Endothelial cell of umbilical vein (primary cell): ENCODE measurements at regions not wholly inside any gene's neighbourhood (a gene's known extent, or its start where the extent isn't known, plus 50 kb on each side); places are given as distances from the start of the nearest gene placed in this dataset.

ENCODE experiments used
- BruUV-seq: library from RNA; stranded (reverse); fragments of 400-500 nt; replicated peaks from 2 replicates; lab custom pipeline; 2021; lab: Mats Ljungman, UMichigan
- CTCF ChIA-PET: fragments of 300-600, 350-600 bp; sonication (Branson Sonifier 250); formaldehyde crosslinking; loops from one replicate; lab custom pipeline; 2021; ENCODE audit warnings: antibody characterized with exemption, inconsistent platforms; lab: Charles Lee
- POLR2A ChIA-PET: fragments of 300-600, 350-600 bp; sonication (Branson Sonifier 250); formaldehyde crosslinking; loops from one replicate; lab custom pipeline; 2021; ENCODE audit warnings: antibody characterized with exemption, inconsistent platforms; lab: Charles Lee
- DNase-seq: peaks from one replicate; pipeline ENCODE4 v3.0.0-alpha.2; 2011; ENCODE audit warnings: low read depth, low spot score
- FAIRE-seq: peaks from 2 replicates; lab custom pipeline; 2011; peaks lifted over from hg19 to GRCh38; lab: Jason Lieb, UNC
- H2AFZ ChIP-seq: 2 replicates; pipeline ENCODE4 v1.6.0; 2012; ENCODE audit warnings: low read depth, low read length, control low read depth, inconsistent platforms
- H3K27ac ChIP-seq: 2 replicates; pipeline ENCODE4 v1.5.1; 2011; ENCODE audit warnings: low read depth, mild to moderate bottlenecking, control low read depth, low read length, moderate library complexity; ENCODE audit not compliant: insufficient read depth
- H3K27me3 ChIP-seq, 2 experiments: 2 replicates each; pipeline versions ENCODE4 v1.6.0 to v1.6.1; 2011; ENCODE audit warnings: low read length in 2 of 2, mixed read lengths in 1 of 2; ENCODE audit not compliant: control insufficient read depth in 2 of 2, insufficient read depth in 2 of 2
- H3K36me3 ChIP-seq, 2 experiments: 2 replicates in 1 of 2; 3 replicates in 1 of 2; pipeline ENCODE4 v1.5.1; 2011; ENCODE audit warnings: low read length in 2 of 2, mild to moderate bottlenecking in 1 of 2, moderate library complexity in 1 of 2; ENCODE audit not compliant: control insufficient read depth in 2 of 2, insufficient read depth in 2 of 2; ENCODE audit errors: extremely low read depth in 1 of 2
- H3K4me1 ChIP-seq: 3 replicates; pipeline ENCODE4 v1.5.1; 2011; ENCODE audit warnings: mild to moderate bottlenecking, low read length; ENCODE audit not compliant: control insufficient read depth, insufficient read depth; ENCODE audit errors: extremely low read depth
- H3K4me2 ChIP-seq: 2 replicates; pipeline ENCODE4 v1.6.1; 2011; ENCODE audit warnings: low read length, control low read depth, mixed read lengths; ENCODE audit not compliant: insufficient read depth
- H3K4me3 ChIP-seq, 3 experiments: fragments of 200-600 bp in 1 of 3; sonication (generic), shearing (Covaris generic) in 1 of 3; replicated peaks in 1 of 3; 2 replicates each; pipeline ENCODE4 v1.5.1; 2011 to 2016; ENCODE audit warnings: control low read depth in 3 of 3, low read length in 3 of 3, mild to moderate bottlenecking in 2 of 3, inconsistent platforms in 1 of 3, low read depth in 1 of 3, moderate library complexity in 1 of 3; ENCODE audit not compliant: insufficient read depth in 1 of 3
- H3K79me2 ChIP-seq: 2 replicates; pipeline ENCODE4 v1.6.0; 2012; ENCODE audit warnings: low read length, inconsistent platforms; ENCODE audit not compliant: control insufficient read depth, insufficient read depth
- H3K9ac ChIP-seq: replicated peaks from 2 replicates; pipeline ENCODE3; 2011; ENCODE audit warnings: low read length, control low read depth; ENCODE audit not compliant: insufficient read depth; ENCODE audit errors: extremely low read depth
- H3K9me1 ChIP-seq: replicated peaks from 3 replicates; pipeline ENCODE4 v1.6.0; 2011; ENCODE audit warnings: mild to moderate bottlenecking, low read length; ENCODE audit not compliant: control insufficient read depth, insufficient read depth; ENCODE audit errors: extremely low read depth
- H3K9me3 ChIP-seq: replicated peaks from 2 replicates; pipeline ENCODE4 v1.5.1; 2012; ENCODE audit warnings: low read length, inconsistent platforms; ENCODE audit not compliant: control insufficient read depth, insufficient read depth
- H4K20me1 ChIP-seq: replicated peaks from 2 replicates; pipeline ENCODE3; 2011; ENCODE audit warnings: mild to moderate bottlenecking, low read length; ENCODE audit not compliant: control insufficient read depth, insufficient read depth; ENCODE audit errors: extremely low read depth
- EZH2 ChIP-seq: IDR thresholded peaks from 2 replicates; pipeline ENCODE4 v1.6.1; 2012; ENCODE audit warnings: borderline replicate concordance, low read depth, mild to moderate bottlenecking, moderate library complexity, low read length, inconsistent platforms; ENCODE audit not compliant: severe bottlenecking
- FOS ChIP-seq: IDR thresholded peaks from 2 replicates; pipeline ENCODE4 v1.6.1; 2011; ENCODE audit warnings: mild to moderate bottlenecking, low read length, moderate library complexity, borderline replicate concordance; ENCODE audit not compliant: insufficient read depth
- GATA2 ChIP-seq: IDR thresholded peaks from 2 replicates; pipeline ENCODE4 v1.7.0; 2011; ENCODE audit warnings: low read depth, mild to moderate bottlenecking, moderate library complexity, mixed read lengths, low read length; ENCODE audit not compliant: insufficient read length, insufficient read depth
- JUN ChIP-seq: IDR thresholded peaks from 2 replicates; pipeline ENCODE4 v1.6.1; 2011; ENCODE audit warnings: borderline replicate concordance, low read depth; ENCODE audit not compliant: insufficient read length, insufficient read depth
- MYC ChIP-seq: IDR thresholded peaks from one replicate; pipeline ENCODE4 v1.6.1; 2011; ENCODE audit warnings: mild to moderate bottlenecking, low read depth, low read length
- POLR2A ChIP-seq: IDR thresholded peaks from 2 replicates; pipeline ENCODE4 v1.6.1; 2012; ENCODE audit warnings: low read depth, mild to moderate bottlenecking, control low read depth, low read length
- POLR2AphosphoS5 ChIP-seq: IDR thresholded peaks from 2 replicates; pipeline ENCODE4 v1.6.1; 2012; ENCODE audit warnings: low read depth, mild to moderate bottlenecking, control low read depth, low read length, moderate library complexity; ENCODE audit not compliant: insufficient read depth
- dilution Hi-C: fragments of 300-500 bp; cut with MboI; formaldehyde crosslinking; loops from one replicate; pipeline ENCODE4 v1.15.0; 2019; ENCODE audit warnings: low sequenced_read_pairs; ENCODE audit not compliant: extremely low pct_ligation_motif_present
- intact Hi-C: fragments of 100-400 bp; cut with micrococcal nuclease; formaldehyde crosslinking; loops from one replicate; pipeline ENCODE4 v1.10.0; 2022
- TF ChIP-seq, protein P1 (sequence below), 2 donors: IDR thresholded peaks; 1 replicate in 1 of 2; 2 replicates in 1 of 2; pipeline ENCODE4 v1.5.1; 2011; ENCODE audit warnings: low read length in 2 of 2, mild to moderate bottlenecking in 2 of 2, moderate library complexity in 2 of 2, control low read depth in 1 of 2, inconsistent platforms in 1 of 2, low read depth in 1 of 2; ENCODE audit not compliant: insufficient read depth in 1 of 2; ENCODE audit errors: extremely low read depth in 1 of 2
- TF ChIP-seq, protein P2 (sequence below): IDR thresholded peaks from 2 replicates; pipeline ENCODE4 v1.6.1; 2011; ENCODE audit not compliant: insufficient read depth, insufficient read length

GRCh38 chr4:180615746-180616145 is 1627.5 kb upstream of the TENM3 start:
- no peaks in the 10 kb centered on the region for H3K27me3 ChIP-seq
- POLR2A ChIA-PET, result no interaction called here
- no peak for DNase-seq
- CTCF ChIA-PET, result no interaction called here
- H3K9ac ChIP-seq, result no peak overlapping the region
- no peak overlapping the region for H3K27ac ChIP-seq
- no peaks in the 10 kb centered on the region for H3K79me2 ChIP-seq
- TF ChIP-seq POLR2AphosphoS5 (no peak), POLR2A (no peak), FOS (no peak), GATA2 (no peak), MYC (no peak), JUN (no peak), EZH2 (no peak)
- TF ChIP-seq, protein P1, sequence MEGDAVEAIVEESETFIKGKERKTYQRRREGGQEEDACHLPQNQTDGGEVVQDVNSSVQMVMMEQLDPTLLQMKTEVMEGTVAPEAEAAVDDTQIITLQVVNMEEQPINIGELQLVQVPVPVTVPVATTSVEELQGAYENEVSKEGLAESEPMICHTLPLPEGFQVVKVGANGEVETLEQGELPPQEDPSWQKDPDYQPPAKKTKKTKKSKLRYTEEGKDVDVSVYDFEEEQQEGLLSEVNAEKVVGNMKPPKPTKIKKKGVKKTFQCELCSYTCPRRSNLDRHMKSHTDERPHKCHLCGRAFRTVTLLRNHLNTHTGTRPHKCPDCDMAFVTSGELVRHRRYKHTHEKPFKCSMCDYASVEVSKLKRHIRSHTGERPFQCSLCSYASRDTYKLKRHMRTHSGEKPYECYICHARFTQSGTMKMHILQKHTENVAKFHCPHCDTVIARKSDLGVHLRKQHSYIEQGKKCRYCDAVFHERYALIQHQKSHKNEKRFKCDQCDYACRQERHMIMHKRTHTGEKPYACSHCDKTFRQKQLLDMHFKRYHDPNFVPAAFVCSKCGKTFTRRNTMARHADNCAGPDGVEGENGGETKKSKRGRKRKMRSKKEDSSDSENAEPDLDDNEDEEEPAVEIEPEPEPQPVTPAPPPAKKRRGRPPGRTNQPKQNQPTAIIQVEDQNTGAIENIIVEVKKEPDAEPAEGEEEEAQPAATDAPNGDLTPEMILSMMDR (IDR thresholded peaks at IDR 0.05; ENCODE audit: extremely low read depth in 1 of 2, insufficient read depth in 1 of 2, low read depth in 1 of 2, low read length in 2 of 2), result no peak
- TF ChIP-seq, protein P2, sequence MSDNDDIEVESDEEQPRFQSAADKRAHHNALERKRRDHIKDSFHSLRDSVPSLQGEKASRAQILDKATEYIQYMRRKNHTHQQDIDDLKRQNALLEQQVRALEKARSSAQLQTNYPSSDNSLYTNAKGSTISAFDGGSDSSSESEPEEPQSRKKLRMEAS, result no peak
- BruUV-seq, result no TSS peak
- dilution Hi-C loops, result no loop called here
- no peaks in the 10 kb centered on the region for H3K9me1 ChIP-seq
- intact Hi-C loops, result no loop called here
- no peaks in the 10 kb centered on the region for H4K20me1 ChIP-seq
- no peak for FAIRE-seq
- no peaks in the 10 kb centered on the region for H3K4me1 ChIP-seq
- no peak overlapping the region for H3K4me3 ChIP-seq
- no peaks in the 10 kb centered on the region for H3K36me3 ChIP-seq
- no peak overlapping the region for H2AFZ ChIP-seq
- no peak overlapping the region for H3K4me2 ChIP-seq
- peaks cover 5% of the 10 kb centered on the region for H3K9me3 ChIP-seq
